SK-N-SH (cell line): ENCODE measurements at regions not wholly inside any gene's neighbourhood (a gene's known extent, or its start where the extent isn't known, plus 50 kb on each side); places are given as distances from the start of the nearest gene placed in this dataset.
"Not testable (repeated sequence)": the region's sequence is repeated elsewhere in the genome, so short reads cannot be mapped to it uniquely, and the experiment has no call there.

ENCODE experiments used
- CTCF ChIP-seq: fragments of 200-600 bp; sonication (generic); IDR thresholded peaks from 2 replicates; pipeline ENCODE4 v1.6.1; 2017; ENCODE audit warnings: antibody characterized with exemption, mild to moderate bottlenecking, moderate library complexity
- EP300 ChIP-seq, 2 experiments: IDR thresholded peaks; 2 replicates each; pipeline versions ENCODE4 v1.4.0 to v1.6.1; 2012; ENCODE audit warnings: borderline replicate concordance in 1 of 2, low read depth in 1 of 2, low read length in 1 of 2
- REST ChIP-seq: IDR thresholded peaks from 2 replicates; pipeline ENCODE4 v1.6.1; 2012; ENCODE audit warnings: mild to moderate bottlenecking, low read depth, low read length, moderate library complexity
- TCF12 ChIP-seq: IDR thresholded peaks from 2 replicates; pipeline ENCODE4 v1.4.0; 2012
- USF2 ChIP-seq: fragments of 150-350 bp; IDR thresholded peaks from 2 replicates; pipeline ENCODE4 v1.6.1; 2017; ENCODE audit warnings: antibody characterized with exemption, low read length, low read depth, borderline replicate concordance

- TF ChIP-seq CTCF; EP300 (IDR thresholded peaks at IDR 0.05; ENCODE audit: borderline replicate concordance in 1 of 2, low read depth in 1 of 2, low read length in 1 of 2); REST; USF2; TCF12: not testable (repeated sequence)
These were observed 462.3 kb upstream of the POM121L12 start for GRCh38 chr7:52573141-52573540.
